Naive thymus-derived CD4-positive, alpha-beta T cell (primary cell): ENCODE measurements at regions not wholly inside any gene's neighbourhood (a gene's known extent, or its start where the extent isn't known, plus 50 kb on each side); places are given as distances from the start of the nearest gene placed in this dataset.
A peak's percentile ranks its signal among the peaks of the same experiment; 100 is the strongest.

Experiments
- ATAC-seq: fragments of 150-1000 bp; cut with Tn5 transposase; 2 replicates; pipeline ENCODE4 v1.10.0; 2021; ENCODE audit warnings: mild to moderate bottlenecking, moderate library complexity
- CTCF ChIA-PET: fragments of 350-600 bp; sonication (Branson Sonifier 250); formaldehyde crosslinking; loops from one replicate; lab custom pipeline; 2021; ENCODE audit warnings: antibody characterized with exemption; lab: Charles Lee
- POLR2A ChIA-PET: fragments of 350-600 bp; sonication (Branson Sonifier 250); formaldehyde crosslinking; loops from one replicate; lab custom pipeline; 2021; ENCODE audit warnings: antibody characterized with exemption, inconsistent platforms; lab: Charles Lee
- DNase-seq, 9 donors: peaks; one replicate each; pipeline versions ENCODE4 v3.0.0 to v3.0.0-alpha.2; 2020 to 2022; ENCODE audit warnings: mixed read lengths in 1 of 9
- H3K27ac ChIP-seq: one replicate; pipeline ENCODE4 v1.7.0; 2013; ENCODE audit warnings: mild to moderate bottlenecking, low read depth, low read length, moderate library complexity
- H3K27me3 ChIP-seq, 2 donors: one replicate each; pipeline ENCODE4 v1.7.0; 2013; ENCODE audit warnings: low read length in 2 of 2, mild to moderate bottlenecking in 2 of 2, moderate library complexity in 2 of 2; ENCODE audit not compliant: control insufficient read depth in 2 of 2, insufficient read depth in 2 of 2
- H3K36me3 ChIP-seq, 3 experiments: 1 replicate in 2 of 3; 2 replicates in 1 of 3; pipeline ENCODE4 v1.7.0; 2013; ENCODE audit warnings: low read length in 3 of 3, mild to moderate bottlenecking in 3 of 3, moderate library complexity in 1 of 3; ENCODE audit not compliant: insufficient read depth in 3 of 3, control insufficient read depth in 2 of 3
- H3K4me1 ChIP-seq, 2 donors: one replicate each; pipeline ENCODE4 v1.7.0; 2013; ENCODE audit warnings: low read length in 2 of 2, mild to moderate bottlenecking in 2 of 2, moderate library complexity in 1 of 2; ENCODE audit not compliant: control insufficient read depth in 2 of 2, insufficient read depth in 2 of 2
- H3K4me3 ChIP-seq: 2 replicates; pipeline ENCODE4 v1.7.0; 2013; ENCODE audit warnings: mild to moderate bottlenecking, low read length
- H3K9me3 ChIP-seq, 3 experiments: 1 replicate in 2 of 3; 2 replicates in 1 of 3; pipeline ENCODE4 v1.7.0; 2013; ENCODE audit warnings: low read length in 3 of 3; ENCODE audit not compliant: control insufficient read depth in 2 of 3
- H3K27ac Mint-ChIP-seq, 9 donors: one replicate each; pipeline ENCODE4 v1.8.0; 2020 to 2022; ENCODE audit warnings: mixed read lengths in 9 of 9, mild to moderate bottlenecking in 8 of 9, moderate library complexity in 5 of 9, inconsistent platforms in 2 of 9
- H3K27me3 Mint-ChIP-seq, 5 donors: one replicate each; pipeline ENCODE4 v1.8.0; 2021 to 2022; ENCODE audit warnings: mixed read lengths in 5 of 5, mild to moderate bottlenecking in 1 of 5
- H3K36me3 Mint-ChIP-seq, 5 donors: one replicate each; pipeline ENCODE4 v1.8.0; 2020 to 2022; ENCODE audit warnings: mixed read lengths in 5 of 5, mild to moderate bottlenecking in 3 of 5, inconsistent platforms in 1 of 5
- H3K4me1 Mint-ChIP-seq, 7 donors: one replicate each; pipeline ENCODE4 v1.8.0; 2020 to 2022; ENCODE audit warnings: mixed read lengths in 7 of 7, mild to moderate bottlenecking in 3 of 7, inconsistent platforms in 1 of 7
- H3K4me3 Mint-ChIP-seq, 10 donors: one replicate each; pipeline ENCODE4 v1.8.0; 2020 to 2022; ENCODE audit warnings: mild to moderate bottlenecking in 10 of 10, mixed read lengths in 10 of 10, moderate library complexity in 6 of 10, inconsistent platforms in 2 of 10
- H3K9me3 Mint-ChIP-seq, 11 donors: one replicate each; pipeline ENCODE4 v1.8.0; 2020 to 2022; ENCODE audit warnings: mixed read lengths in 11 of 11, mild to moderate bottlenecking in 4 of 11, inconsistent platforms in 1 of 11, moderate library complexity in 1 of 11
- intact Hi-C, 2 donors: fragments of 100-400 bp; cut with micrococcal nuclease; formaldehyde crosslinking; loops; one replicate each; pipeline ENCODE4 v1.15.1; 2023

GRCh38 chr12:127559349-127560040 lies 707.5 kb upstream of the TMEM132C start:
- Mint-ChIP-seq H3K27ac (peak overlapping the region in 1 of 9 donors; percentile 99), H3K27me3 (peaks cover 0 to 11% (median 0%) of the 10 kb centered on the region in 5 donors), H3K4me3 (peak overlapping the region in 1 of 10 donors; percentile 86), H3K36me3 (peaks cover 0 to 30% (median 0%) of the 10 kb centered on the region in 5 donors), H3K9me3 (peaks cover 0 to 16% (median 4%) of the 10 kb centered on the region in 11 donors), H3K4me1 (peaks cover 0 to 66% (median 0%) of the 10 kb centered on the region in 7 donors)
- Histone ChIP-seq H3K36me3 (no peaks in the 10 kb centered on the region), H3K9me3 (no peaks in the 10 kb centered on the region), H3K4me3 (no peak overlapping the region), H3K27ac (no peak overlapping the region), H3K27me3 (no peaks in the 10 kb centered on the region), H3K4me1 (no peaks in the 10 kb centered on the region)
- ATAC-seq (peak; percentile 73), DNase-seq (peak in 1 of 9 donors; percentile 80)
- POLR2A ChIA-PET: no interaction called here
- CTCF ChIA-PET: interaction anchor here (0.6 kb wide), 1 partner anchor 32 kb away, joined by 3 read pairs; no protein-coding TSS in a partner anchor
- intact Hi-C loops: loop anchor here in 1 of 2 donors (1.0 to 10.0 kb wide), 6 partner anchors 75 to 1255 kb away; no protein-coding TSS in a partner anchor

DNA sequence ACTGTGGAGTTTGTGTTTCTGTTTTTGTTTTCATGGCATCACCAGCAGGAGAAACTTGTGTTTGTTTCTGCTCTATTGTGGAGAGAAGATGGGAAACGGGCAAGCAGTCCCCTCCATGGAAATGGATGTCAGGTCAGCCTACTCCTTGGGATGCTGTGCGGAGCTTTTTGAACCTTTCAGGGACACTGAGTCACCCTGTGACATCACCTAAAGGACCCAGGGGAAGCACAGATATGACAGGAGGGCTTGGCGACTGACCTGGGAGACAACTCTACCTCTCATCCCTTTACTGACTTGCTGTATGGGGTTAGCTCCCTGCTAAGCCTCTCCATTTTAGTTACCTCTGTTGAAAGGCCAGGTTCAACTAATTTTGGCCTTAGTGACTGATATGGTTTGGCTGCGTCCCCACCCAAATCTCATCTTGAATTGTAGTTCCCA lies 706.9 kb upstream of the TMEM132C start:
- no peaks in the 10 kb centered on the region for H3K9me3 ChIP-seq
- H3K4me1 ChIP-seq: no peaks in the 10 kb centered on the region
- peaks cover 0 to 69% (median 0%) of the 10 kb centered on the region in 7 donors for H3K4me1 Mint-ChIP-seq
- H3K27me3 ChIP-seq: no peaks in the 10 kb centered on the region
- POLR2A ChIA-PET: no interaction called here
- peak overlapping the region in 1 of 9 donors; percentile 99 for H3K27ac Mint-ChIP-seq
- CTCF ChIA-PET: no interaction called here
- H3K9me3 Mint-ChIP-seq: peaks cover 0 to 21% (median 7%) of the 10 kb centered on the region in 11 donors
- peak overlapping the region in 1 of 10 donors; percentile 86 for H3K4me3 Mint-ChIP-seq
- ATAC-seq (no peak), DNase-seq (no peak)
- intact Hi-C loops: loop anchor here in 1 of 2 donors (10.0 kb wide), 1 partner anchor 1255 kb away; no protein-coding TSS in a partner anchor
- no peak overlapping the region for H3K27ac ChIP-seq
- H3K36me3 ChIP-seq: no peaks in the 10 kb centered on the region
- peaks cover 0 to 11% (median 0%) of the 10 kb centered on the region in 5 donors for H3K27me3 Mint-ChIP-seq
- H3K36me3 Mint-ChIP-seq: peaks cover 0 to 34% (median 0%) of the 10 kb centered on the region in 5 donors
- H3K4me3 ChIP-seq: no peak overlapping the region

GRCh38 chr12:127562816-127563215 lies 704.2 kb upstream of the TMEM132C start:
- CTCF ChIA-PET: no interaction called here

DNA sequence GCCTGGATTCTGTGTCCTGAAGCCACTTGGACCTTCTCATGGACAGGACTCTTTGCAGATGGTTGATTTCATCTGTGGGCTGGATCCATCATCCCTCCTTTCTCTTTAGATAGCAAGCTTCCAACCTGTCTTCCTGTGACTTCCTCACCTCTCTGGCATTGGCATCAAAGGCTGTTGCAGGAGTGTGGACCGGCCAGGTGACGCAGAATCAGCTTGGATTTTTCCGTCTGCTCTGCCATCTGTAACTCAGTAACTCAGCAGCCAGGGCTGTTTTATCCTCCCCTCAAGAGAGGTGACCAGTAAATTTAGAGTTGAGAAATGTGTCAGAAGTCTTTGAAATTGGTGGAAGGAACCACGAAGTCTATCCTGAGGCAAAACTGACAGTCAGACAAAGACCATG lies 701.7 kb upstream of the TMEM132C start:
- Mint-ChIP-seq H3K36me3 (peaks cover 0 to 25% (median 0%) of the 10 kb centered on the region in 5 donors), H3K4me1 (peaks cover 0 to 26% (median 0%) of the 10 kb centered on the region in 7 donors), H3K4me3 (no peak overlapping the region), H3K27ac (no peak overlapping the region), H3K9me3 (peaks cover 7 to 33% (median 16%) of the 10 kb centered on the region in 11 donors), H3K27me3 (peaks cover 0 to 14% (median 0%) of the 10 kb centered on the region in 5 donors)
- POLR2A ChIA-PET: no interaction called here
- intact Hi-C loops: loop anchor here in 1 of 2 donors (10.0 kb wide), 1 partner anchor 1250 kb away; no protein-coding TSS in a partner anchor
- H3K4me3 ChIP-seq: no peak overlapping the region
- H3K36me3 ChIP-seq: no peaks in the 10 kb centered on the region
- peaks cover 0 to 12% (median 0%) of the 10 kb centered on the region in 3 experiments for H3K9me3 ChIP-seq
- no peaks in the 10 kb centered on the region for H3K27me3 ChIP-seq
- ATAC-seq (no peak), DNase-seq (no peak)
- CTCF ChIA-PET: no interaction called here
- H3K4me1 ChIP-seq: no peaks in the 10 kb centered on the region
- H3K27ac ChIP-seq: no peak overlapping the region

More at GRCh38 chr12:127562816-127563215, 704.2 kb upstream of the TMEM132C start:
- intact Hi-C loops: loop anchor here in 1 of 2 donors (10.0 kb wide), 1 partner anchor 1252 kb away; no protein-coding TSS in a partner anchor
- peak overlapping the region in 1 of 9 donors; percentile 23 for H3K27ac Mint-ChIP-seq
- H3K27me3 Mint-ChIP-seq: peaks cover 0 to 4% (median 0%) of the 10 kb centered on the region in 5 donors
- peaks cover 0 to 47% (median 0%) of the 10 kb centered on the region in 7 donors for H3K4me1 Mint-ChIP-seq
- H3K4me3 Mint-ChIP-seq: no peak overlapping the region
- H3K27me3 ChIP-seq: no peaks in the 10 kb centered on the region
- DNase-seq (no peak), ATAC-seq (no peak)
- peaks cover 0 to 34% (median 0%) of the 10 kb centered on the region in 5 donors for H3K36me3 Mint-ChIP-seq
- H3K4me1 ChIP-seq: no peaks in the 10 kb centered on the region
- H3K9me3 ChIP-seq: no peaks in the 10 kb centered on the region
- no peaks in the 10 kb centered on the region for H3K36me3 ChIP-seq
- POLR2A ChIA-PET: no interaction called here
- no peak overlapping the region for H3K4me3 ChIP-seq
- H3K27ac ChIP-seq: no peak overlapping the region
- peaks cover 2 to 30% (median 12%) of the 10 kb centered on the region in 11 donors for H3K9me3 Mint-ChIP-seq

- intact Hi-C loops: loop anchor here in 1 of 2 donors (10.0 kb wide), 1 partner anchor 1247 kb away; no protein-coding TSS in a partner anchor
- DNase-seq (no peak), ATAC-seq (no peak)
- H3K27ac ChIP-seq: no peak overlapping the region
- CTCF ChIA-PET: no interaction called here
- no peaks in the 10 kb centered on the region for H3K27me3 ChIP-seq
- Mint-ChIP-seq H3K27ac (peak overlapping the region in 1 of 9 donors; percentile 70), H3K9me3 (peaks cover 7 to 29% (median 18%) of the 10 kb centered on the region in 11 donors), H3K4me1 (peaks cover 0 to 11% (median 0%) of the 10 kb centered on the region in 7 donors), H3K4me3 (no peak overlapping the region), H3K36me3 (peaks cover 0 to 20% (median 0%) of the 10 kb centered on the region in 5 donors), H3K27me3 (peaks cover 0 to 20% (median 0%) of the 10 kb centered on the region in 5 donors)
- H3K4me1 ChIP-seq: no peaks in the 10 kb centered on the region
- H3K9me3 ChIP-seq: peaks cover 0 to 12% (median 0%) of the 10 kb centered on the region in 3 experiments
- no peak overlapping the region for H3K4me3 ChIP-seq
- POLR2A ChIA-PET: no interaction called here
- no peaks in the 10 kb centered on the region for H3K36me3 ChIP-seq
These were observed 699.4 kb upstream of the TMEM132C start for GRCh38 chr12:127567531-127567930.

DNA sequence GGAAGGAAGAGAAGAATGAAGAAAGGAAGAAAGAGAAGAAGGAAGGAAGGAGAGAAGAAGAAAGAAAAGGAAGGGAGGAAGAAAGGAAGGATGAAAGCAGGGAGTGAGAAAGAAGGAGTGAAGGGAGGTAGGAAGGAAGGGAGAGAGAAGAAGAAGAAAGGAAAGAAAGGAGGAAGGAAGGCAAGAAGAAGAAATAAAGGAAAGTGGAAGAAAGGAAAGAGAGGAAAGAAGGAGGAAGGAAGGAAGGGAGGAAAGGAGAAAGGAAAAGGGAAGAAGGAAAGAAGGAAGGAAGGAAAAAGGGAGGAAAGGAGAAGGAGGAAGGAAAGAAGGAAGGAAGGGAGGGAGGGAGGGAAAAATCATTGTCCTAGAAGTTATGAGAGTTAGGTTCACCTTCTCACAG lies 696.6 kb upstream of the TMEM132C start:
- no peak overlapping the region for H3K4me3 ChIP-seq
- H3K27me3 ChIP-seq: no peaks in the 10 kb centered on the region
- CTCF ChIA-PET: no interaction called here
- H3K27ac ChIP-seq: no peak overlapping the region
- Mint-ChIP-seq H3K36me3 (peaks cover 0 to 6% (median 0%) of the 10 kb centered on the region in 5 donors), H3K4me3 (no peak overlapping the region), H3K4me1 (no peaks in the 10 kb centered on the region), H3K27me3 (peaks cover 0 to 31% (median 3%) of the 10 kb centered on the region in 5 donors), H3K9me3 (peaks cover 9 to 24% (median 16%) of the 10 kb centered on the region in 11 donors), H3K27ac (no peak overlapping the region)
- no peaks in the 10 kb centered on the region for H3K4me1 ChIP-seq
- POLR2A ChIA-PET: no interaction called here
- intact Hi-C loops: no loop called here
- DNase-seq (no peak), ATAC-seq (no peak)
- H3K9me3 ChIP-seq: peaks cover 0 to 12% (median 0%) of the 10 kb centered on the region in 3 experiments
- no peaks in the 10 kb centered on the region for H3K36me3 ChIP-seq
